ENCODE measurements at regions not wholly inside any gene's neighbourhood (a gene's known extent, or its start where the extent isn't known, plus 50 kb on each side); places are given as distances from the start of the nearest gene placed in this dataset.
"Not testable (repeated sequence)": the region's sequence is repeated elsewhere in the genome, so short reads cannot be mapped to it uniquely, and the experiment has no call there.

- 39 to 40% methylated on average over 6 of the region's 6 CpGs for WGBS, 2 donors
- Histone ChIP-seq H3K4me1 (no peaks in the 10 kb centered on the region), H3K27me3 (no peaks in the 10 kb centered on the region), H3K27ac (no peak overlapping the region), H3K9me3 (no peaks in the 10 kb centered on the region), H3K4me3 (no peak overlapping the region), H3K36me3 (ENCODE audit: low read depth, missing control alignments) (no peaks in the 10 kb centered on the region)
- intact Hi-C loops (cut with DNase I; ENCODE audit: low total_unique reads), result no loop called here
- no peak for DNase-seq
- TF ChIP-seq CTCF (IDR thresholded peaks at IDR 0.05) (no peak), POLR2A (IDR thresholded peaks at IDR 0.05) (no peak)
Measured at GRCh38 chr16:77509796-77510195, 75.0 kb upstream of the ADAMTS18 start.

GRCh38 chr16:77511053-77511452 is 76.2 kb upstream of the ADAMTS18 start:
- TF ChIP-seq CTCF (IDR thresholded peaks at IDR 0.05), result no peak
- no peak for TF ChIP-seq POLR2A (IDR thresholded peaks at IDR 0.05)
- intact Hi-C loops (cut with DNase I; ENCODE audit: low total_unique reads), result no loop called here
- no peaks in the 10 kb centered on the region for H3K4me1 ChIP-seq
- H3K9me3 ChIP-seq, result no peaks in the 10 kb centered on the region
- WGBS, 2 donors, result 71 to 76% methylated on average over 5 of the region's 5 CpGs
- H3K27me3 ChIP-seq, result no peaks in the 10 kb centered on the region
- no peak for DNase-seq
- H3K27ac ChIP-seq, result no peak overlapping the region
- H3K36me3 ChIP-seq (ENCODE audit: low read depth, missing control alignments), result no peaks in the 10 kb centered on the region
- no peak overlapping the region for H3K4me3 ChIP-seq

GRCh38 chr16:77514500-77515220 is 79.8 kb upstream of the ADAMTS18 start:
- no peaks in the 10 kb centered on the region for H3K27me3 ChIP-seq
- no peak overlapping the region for H3K27ac ChIP-seq
- no peak for TF ChIP-seq POLR2A (IDR thresholded peaks at IDR 0.05)
- no peak for TF ChIP-seq CTCF (IDR thresholded peaks at IDR 0.05)
- H3K4me3 ChIP-seq, result no peak overlapping the region
- H3K36me3 ChIP-seq (ENCODE audit: low read depth, missing control alignments), result no peaks in the 10 kb centered on the region
- no peaks in the 10 kb centered on the region for H3K9me3 ChIP-seq
- DNase-seq, result no peak
- 53 to 54% methylated on average over 5 of the region's 5 CpGs for WGBS, 2 donors
- intact Hi-C loops (cut with DNase I; ENCODE audit: low total_unique reads), result no loop called here
- no peaks in the 10 kb centered on the region for H3K4me1 ChIP-seq

- H3K36me3 ChIP-seq (ENCODE audit: low read depth, missing control alignments); H3K4me3 ChIP-seq; DNase-seq; H3K9me3 ChIP-seq; H3K27ac ChIP-seq; intact Hi-C loops (cut with DNase I; ENCODE audit: low total_unique reads); H3K27me3 ChIP-seq; H3K4me1 ChIP-seq: not testable (repeated sequence)
- 71 to 97% methylated on average over 4 to 6 of the region's 6 CpGs for WGBS, 2 donors
Measured at GRCh38 chr16:77525226-77525625, 90.4 kb upstream of the ADAMTS18 start.

- no peaks in the 10 kb centered on the region for H3K9me3 ChIP-seq
- H3K36me3 ChIP-seq (ENCODE audit: low read depth, missing control alignments), result no peaks in the 10 kb centered on the region
- no peaks in the 10 kb centered on the region for H3K27me3 ChIP-seq
- DNase-seq, result no peak
- no peak overlapping the region for H3K27ac ChIP-seq
- no peak overlapping the region for H3K4me3 ChIP-seq
- intact Hi-C loops (cut with DNase I; ENCODE audit: low total_unique reads), result no loop called here
- no peaks in the 10 kb centered on the region for H3K4me1 ChIP-seq
- WGBS, 2 donors, result 89 to 93% methylated on average over 1 of the region's 1 CpG
- TF ChIP-seq POLR2A (IDR thresholded peaks at IDR 0.05) (no peak), CTCF (IDR thresholded peaks at IDR 0.05) (no peak)
Measured at GRCh38 chr16:77531752-77532151, 96.9 kb upstream of the ADAMTS18 start.
